GM12875 (cell line): ENCODE measurements at regions not wholly inside any gene's neighbourhood (a gene's known extent, or its start where the extent isn't known, plus 50 kb on each side); places are given as distances from the start of the nearest gene placed in this dataset.

ENCODE experiments used
- H3K4me3 ChIP-seq: one replicate; pipeline ENCODE4 v1.5.1; 2011; ENCODE audit warnings: low read depth, low read length, control low read depth
- TF ChIP-seq, protein P1 (sequence below): IDR thresholded peaks from 2 replicates; pipeline ENCODE4 v1.5.1; 2011; ENCODE audit warnings: low read depth, mild to moderate bottlenecking, control low read depth, inconsistent platforms, low read length, moderate library complexity, borderline replicate concordance; ENCODE audit not compliant: insufficient read depth

DNA sequence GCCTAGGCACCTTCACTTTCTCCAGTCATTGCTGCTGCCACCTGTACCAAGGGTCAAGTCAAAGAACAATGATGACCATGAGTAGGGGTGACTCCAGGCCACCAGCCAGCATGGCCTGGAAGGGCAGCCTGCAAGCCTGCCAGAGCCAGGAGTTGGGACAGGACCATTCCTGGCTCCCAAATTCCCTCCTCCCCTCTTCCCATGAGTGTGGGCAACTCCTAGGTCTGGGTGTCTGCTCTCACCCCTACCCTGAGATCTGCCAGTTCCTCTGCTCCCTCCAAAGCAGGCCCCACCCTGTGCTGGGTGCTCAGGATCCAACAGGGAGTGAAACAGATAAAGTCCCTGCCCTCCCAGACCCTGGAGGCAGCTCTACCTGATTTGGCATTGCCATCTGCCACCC lies 125.8 kb upstream of the NANOS1 start:
- TF ChIP-seq, protein P1, sequence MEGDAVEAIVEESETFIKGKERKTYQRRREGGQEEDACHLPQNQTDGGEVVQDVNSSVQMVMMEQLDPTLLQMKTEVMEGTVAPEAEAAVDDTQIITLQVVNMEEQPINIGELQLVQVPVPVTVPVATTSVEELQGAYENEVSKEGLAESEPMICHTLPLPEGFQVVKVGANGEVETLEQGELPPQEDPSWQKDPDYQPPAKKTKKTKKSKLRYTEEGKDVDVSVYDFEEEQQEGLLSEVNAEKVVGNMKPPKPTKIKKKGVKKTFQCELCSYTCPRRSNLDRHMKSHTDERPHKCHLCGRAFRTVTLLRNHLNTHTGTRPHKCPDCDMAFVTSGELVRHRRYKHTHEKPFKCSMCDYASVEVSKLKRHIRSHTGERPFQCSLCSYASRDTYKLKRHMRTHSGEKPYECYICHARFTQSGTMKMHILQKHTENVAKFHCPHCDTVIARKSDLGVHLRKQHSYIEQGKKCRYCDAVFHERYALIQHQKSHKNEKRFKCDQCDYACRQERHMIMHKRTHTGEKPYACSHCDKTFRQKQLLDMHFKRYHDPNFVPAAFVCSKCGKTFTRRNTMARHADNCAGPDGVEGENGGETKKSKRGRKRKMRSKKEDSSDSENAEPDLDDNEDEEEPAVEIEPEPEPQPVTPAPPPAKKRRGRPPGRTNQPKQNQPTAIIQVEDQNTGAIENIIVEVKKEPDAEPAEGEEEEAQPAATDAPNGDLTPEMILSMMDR, result no peak
- no peak overlapping the region for H3K4me3 ChIP-seq

DNA sequence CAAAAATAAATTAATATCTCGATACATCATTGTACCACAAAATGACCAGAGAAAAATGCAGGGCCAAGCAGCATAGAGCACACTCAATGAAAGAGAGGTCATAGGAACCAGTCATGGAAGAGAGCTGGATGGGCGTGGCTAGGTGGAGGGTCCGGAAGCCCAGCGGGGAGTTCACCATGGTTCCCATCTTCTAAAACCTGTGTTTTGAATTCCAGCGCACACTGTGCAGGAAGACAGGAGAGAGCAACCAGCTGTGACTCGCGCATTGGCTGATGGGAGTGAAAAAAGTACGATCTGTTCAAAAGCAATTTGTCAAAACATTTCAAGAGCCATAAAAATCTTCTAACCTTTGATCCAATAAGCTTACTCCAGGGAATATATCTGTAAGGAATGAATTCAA lies 125.2 kb upstream of the NANOS1 start:
- H3K4me3 ChIP-seq, result no peak overlapping the region
- TF ChIP-seq, protein P1, result no peak

- TF ChIP-seq, protein P1, result no peak
- no peak overlapping the region for H3K4me3 ChIP-seq
Measured at GRCh38 chr10:118907051-118907450, 122.5 kb upstream of the NANOS1 start.

- H3K4me3 ChIP-seq, result no peak overlapping the region
- TF ChIP-seq, protein P1, result no peak
Measured at GRCh38 chr10:118908557-118909256, 120.8 kb upstream of the NANOS1 start.

GRCh38 chr10:118910702-118911101 lies 118.8 kb upstream of the NANOS1 start:
- H3K4me3 ChIP-seq, result no peak overlapping the region
- TF ChIP-seq, protein P1, result no peak

DNA sequence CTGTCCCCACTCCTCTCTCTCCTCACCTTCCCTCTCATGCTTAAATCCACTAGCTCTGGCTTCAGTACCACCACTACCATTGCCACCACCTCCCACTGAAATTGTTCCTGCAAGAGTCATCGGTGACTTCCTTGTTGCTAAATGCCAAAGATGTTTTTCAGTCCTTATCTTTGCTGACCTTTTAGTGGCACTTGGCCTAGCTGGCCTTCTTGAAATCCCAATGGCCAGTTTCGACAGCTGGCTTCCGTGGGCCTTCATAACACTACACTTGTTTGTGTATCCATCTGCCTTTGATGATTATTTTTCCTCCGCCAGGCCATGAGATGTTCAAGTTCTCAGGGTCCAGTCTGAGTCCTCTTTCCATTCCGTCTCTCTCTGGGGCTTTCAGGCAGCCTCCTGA lies 118.2 kb upstream of the NANOS1 start:
- TF ChIP-seq, protein P1, result no peak
- H3K4me3 ChIP-seq, result no peak overlapping the region

GRCh38 chr10:118912961-118913600 lies 116.4 kb upstream of the NANOS1 start:
- no peak overlapping the region for H3K4me3 ChIP-seq
- TF ChIP-seq, protein P1, result no peak
